Stimulated activated effector memory CD8-positive, alpha-beta T cell treated with anti-CD3 and anti-CD28 coated beads, Interleukin-12 subunit alpha, Interleukin-12 subunit beta, amount 100 ng/mL, for 72 hours (primary cell): ENCODE measurements at regions not wholly inside any gene's neighbourhood (a gene's known extent, or its start where the extent isn't known, plus 50 kb on each side); places are given as distances from the start of the nearest gene placed in this dataset.
"Not testable (repeated sequence)": the region's sequence is repeated elsewhere in the genome, so short reads cannot be mapped to it uniquely, and the experiment has no call there.

Source experiments
- ATAC-seq: fragments of 150-1000 bp; cut with Tn5 transposase; 2 replicates; pipeline ENCODE4 v1.10.0; 2021
- DNase-seq, 2 donors: peaks; one replicate each; pipeline ENCODE4 v3.0.0; 2021 to 2022; ENCODE audit warnings: low spot score in 2 of 2
- H3K27ac Mint-ChIP-seq: one replicate; pipeline ENCODE4 v1.8.0; 2022; ENCODE audit warnings: mild to moderate bottlenecking, mixed read lengths
- H3K36me3 Mint-ChIP-seq: one replicate; pipeline ENCODE4 v1.8.0; 2022; ENCODE audit warnings: mild to moderate bottlenecking, mixed read lengths
- H3K4me1 Mint-ChIP-seq: one replicate; pipeline ENCODE4 v1.8.0; 2022; ENCODE audit warnings: mixed read lengths
- H3K4me3 Mint-ChIP-seq: one replicate; pipeline ENCODE4 v1.8.0; 2022; ENCODE audit warnings: mild to moderate bottlenecking, mixed read lengths
- H3K9me3 Mint-ChIP-seq: one replicate; pipeline ENCODE4 v1.8.0; 2022; ENCODE audit warnings: mixed read lengths

DNA sequence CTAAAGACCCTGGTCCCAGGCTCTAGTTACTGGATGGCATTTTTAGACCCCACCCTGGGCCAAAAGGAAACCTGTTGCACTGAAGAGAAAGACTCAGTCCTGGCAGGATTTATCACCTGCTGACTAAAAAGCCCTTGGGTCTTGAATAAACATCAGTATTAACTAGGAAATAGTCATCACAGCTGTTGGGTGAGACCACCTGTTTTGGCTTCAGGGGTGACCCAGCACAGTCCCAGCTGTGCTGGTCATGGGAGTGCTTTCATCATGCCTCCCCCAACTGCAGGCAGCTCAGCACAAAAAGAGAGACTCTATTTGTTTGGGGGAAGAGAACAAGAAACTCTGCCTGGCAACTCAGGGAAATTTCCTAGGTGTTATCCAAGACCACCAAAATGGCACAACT lies 903.2 kb downstream of the C4orf33 start:
- H3K27ac Mint-ChIP-seq: no peak overlapping the region
- H3K9me3 Mint-ChIP-seq: peaks cover 20% of the 10 kb centered on the region
- DNase-seq: no peak
- no peaks in the 10 kb centered on the region for H3K36me3 Mint-ChIP-seq
- no peaks in the 10 kb centered on the region for H3K4me1 Mint-ChIP-seq
- ATAC-seq: no peak
- H3K4me3 Mint-ChIP-seq: no peak overlapping the region

DNA sequence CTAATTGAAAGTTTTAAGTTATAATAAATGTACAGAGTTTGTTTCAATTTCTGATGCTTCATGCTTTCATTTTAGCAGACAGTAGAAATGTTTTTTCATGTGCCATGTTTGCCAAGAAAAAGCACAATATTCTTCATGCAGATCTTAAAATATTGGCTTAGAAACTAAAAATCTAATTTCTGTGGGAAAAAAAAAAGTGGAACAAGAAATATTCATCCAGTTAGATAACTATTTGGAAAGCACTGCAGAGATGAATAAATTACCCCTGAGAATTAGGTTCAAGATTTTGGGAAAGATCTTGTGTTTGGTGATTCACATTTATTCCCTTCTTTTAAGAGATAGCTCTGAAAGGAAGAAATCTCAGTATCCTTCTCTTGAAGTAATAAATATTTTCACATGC lies 912.5 kb downstream of the C4orf33 start:
- Mint-ChIP-seq H3K4me1 (no peaks in the 10 kb centered on the region), H3K36me3 (no peaks in the 10 kb centered on the region), H3K4me3 (no peak overlapping the region), H3K9me3 (no peaks in the 10 kb centered on the region), H3K27ac (no peak overlapping the region)
- ATAC-seq (no peak), DNase-seq (no peak)

DNA sequence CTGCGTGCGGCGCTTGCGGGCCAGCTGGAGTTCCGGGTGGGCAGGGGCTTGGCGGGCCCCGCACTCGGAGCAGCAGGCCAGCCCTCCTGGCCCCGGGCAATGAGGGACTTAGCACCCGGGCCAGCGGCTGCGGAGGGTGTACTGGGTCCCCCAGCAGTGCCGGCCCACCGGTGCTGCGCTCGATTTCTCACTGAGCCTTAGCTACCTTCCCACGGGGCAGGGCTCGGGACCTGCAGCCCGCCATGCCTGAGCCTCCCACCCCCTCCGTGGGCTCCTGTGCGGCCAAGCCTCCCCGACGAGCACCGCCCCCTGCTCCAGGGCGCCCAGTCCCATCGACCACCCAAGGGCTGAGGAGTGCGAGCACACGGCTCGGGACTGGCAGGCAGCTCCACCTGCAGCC lies 916.9 kb downstream of the C4orf33 start:
- not testable (repeated sequence) for H3K27ac Mint-ChIP-seq, ATAC-seq, H3K9me3 Mint-ChIP-seq, H3K36me3 Mint-ChIP-seq, H3K4me1 Mint-ChIP-seq, H3K4me3 Mint-ChIP-seq, DNase-seq

DNA sequence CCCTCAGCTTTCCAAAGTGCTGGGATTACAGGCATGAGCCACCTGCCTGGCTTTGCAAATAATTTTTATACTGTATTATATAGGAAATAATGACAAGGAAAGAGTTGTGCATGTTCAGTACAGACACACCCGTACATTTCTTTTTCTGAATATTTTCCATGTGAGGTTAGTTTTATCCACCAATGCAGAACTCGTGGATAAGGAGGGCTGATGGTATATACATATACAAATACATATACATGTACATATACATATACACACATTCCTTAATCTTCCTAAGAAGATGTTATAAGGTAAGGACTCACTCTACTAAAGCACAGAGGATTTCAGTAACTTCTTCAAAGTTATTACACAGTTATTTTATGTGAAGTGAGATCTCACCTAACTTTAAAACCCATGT lies 925.8 kb downstream of the C4orf33 start:
- H3K9me3 Mint-ChIP-seq: peaks cover 3% of the 10 kb centered on the region
- ATAC-seq: no peak
- no peak for DNase-seq
- no peaks in the 10 kb centered on the region for H3K36me3 Mint-ChIP-seq
- H3K27ac Mint-ChIP-seq: no peak overlapping the region
- no peaks in the 10 kb centered on the region for H3K4me1 Mint-ChIP-seq
- no peak overlapping the region for H3K4me3 Mint-ChIP-seq

DNA sequence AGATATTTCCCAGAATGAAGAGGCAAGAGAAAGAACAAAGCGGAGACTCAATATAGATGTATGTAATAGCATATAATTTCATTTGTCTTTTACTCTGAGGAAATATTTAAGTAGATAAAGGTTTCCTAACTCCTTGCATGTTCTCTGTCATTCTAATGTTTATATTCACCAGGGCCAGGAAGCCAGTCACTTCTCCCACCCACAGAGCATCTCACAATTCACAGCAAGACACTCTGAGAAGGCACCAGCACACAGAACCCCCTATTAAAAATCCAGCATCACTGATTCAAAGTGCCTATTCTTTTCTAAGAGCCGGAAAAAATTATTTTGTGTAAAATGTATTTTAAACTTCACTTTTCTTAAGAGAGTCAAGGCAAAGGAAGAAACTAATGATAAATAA lies 927.1 kb downstream of the C4orf33 start:
- peaks cover 3% of the 10 kb centered on the region for H3K9me3 Mint-ChIP-seq
- no peaks in the 10 kb centered on the region for H3K4me1 Mint-ChIP-seq
- ATAC-seq: no peak
- no peak for DNase-seq
- H3K27ac Mint-ChIP-seq: no peak overlapping the region
- no peak overlapping the region for H3K4me3 Mint-ChIP-seq
- no peaks in the 10 kb centered on the region for H3K36me3 Mint-ChIP-seq

DNA sequence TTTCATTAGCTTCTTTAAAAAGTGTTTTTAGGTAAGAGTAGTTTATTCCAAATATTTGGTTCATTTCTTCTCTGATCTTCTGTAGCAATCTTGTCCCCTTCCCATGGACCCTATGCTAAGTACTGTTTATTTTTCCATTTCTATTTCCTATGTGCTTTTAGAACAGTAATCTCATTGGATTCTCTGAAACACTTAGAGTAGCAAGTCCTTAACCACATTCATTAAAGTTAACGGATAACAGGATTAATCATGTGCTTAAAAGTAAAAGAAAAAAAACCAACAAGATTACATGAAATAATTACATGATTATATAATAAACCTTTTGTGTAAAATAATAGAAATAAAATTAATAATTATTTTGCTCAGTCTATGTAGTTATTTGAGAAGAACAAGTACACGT lies 929.7 kb downstream of the C4orf33 start:
- Mint-ChIP-seq H3K4me3 (no peak overlapping the region), H3K27ac (no peak overlapping the region), H3K4me1 (no peaks in the 10 kb centered on the region), H3K9me3 (peaks cover 3% of the 10 kb centered on the region), H3K36me3 (no peaks in the 10 kb centered on the region)
- DNase-seq (no peak), ATAC-seq (no peak)

DNA sequence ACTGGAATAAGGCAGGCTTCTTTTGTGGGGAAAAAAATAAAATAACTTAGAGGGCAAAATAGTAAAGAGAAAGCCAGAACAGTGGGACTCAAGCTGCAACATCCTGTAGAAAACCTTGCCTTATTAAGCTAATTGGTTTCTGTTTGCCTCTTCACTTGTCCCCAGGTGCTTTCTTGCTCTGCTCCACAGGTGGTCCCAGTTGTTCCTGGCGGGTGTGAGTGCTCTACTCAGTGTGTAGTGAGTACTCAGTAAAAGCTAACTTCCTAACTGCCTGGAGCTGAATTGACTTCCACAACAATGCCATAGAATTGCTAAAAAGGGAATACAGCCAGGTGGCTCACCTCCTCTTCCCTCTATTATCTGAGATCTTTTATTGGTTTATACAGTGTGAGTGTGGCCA lies 930.2 kb downstream of the C4orf33 start:
- no peak for ATAC-seq
- no peak overlapping the region for H3K4me3 Mint-ChIP-seq

DNA sequence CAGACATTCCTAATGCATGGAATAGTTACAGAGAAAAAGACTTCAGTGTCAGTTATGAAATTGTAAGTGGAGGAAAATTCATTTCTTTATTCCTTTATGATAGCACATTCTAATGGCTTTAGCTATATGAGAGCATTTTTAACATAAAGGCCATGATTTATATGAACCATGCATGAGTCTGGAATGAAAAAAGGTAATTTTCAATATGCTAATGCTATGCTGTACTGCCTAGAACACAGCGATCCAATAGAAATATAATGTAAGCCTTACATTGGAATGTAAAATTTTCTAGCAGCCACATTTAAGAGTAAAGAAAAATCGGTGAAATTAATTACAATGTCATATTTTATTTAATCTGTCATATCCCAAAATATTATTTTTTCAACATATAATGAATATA lies 932.0 kb downstream of the C4orf33 start:
- H3K36me3 Mint-ChIP-seq: no peaks in the 10 kb centered on the region
- H3K4me1 Mint-ChIP-seq: no peaks in the 10 kb centered on the region
- no peak overlapping the region for H3K4me3 Mint-ChIP-seq
- H3K27ac Mint-ChIP-seq: no peak overlapping the region
- peaks cover 5% of the 10 kb centered on the region for H3K9me3 Mint-ChIP-seq
- ATAC-seq (no peak), DNase-seq (no peak)

More for the DNA sequence above, 930.2 kb downstream of the C4orf33 start:
- no peaks in the 10 kb centered on the region for H3K4me1 Mint-ChIP-seq
- H3K9me3 Mint-ChIP-seq: peaks cover 3% of the 10 kb centered on the region
- no peak for DNase-seq
- H3K27ac Mint-ChIP-seq: no peak overlapping the region
- no peaks in the 10 kb centered on the region for H3K36me3 Mint-ChIP-seq

DNA sequence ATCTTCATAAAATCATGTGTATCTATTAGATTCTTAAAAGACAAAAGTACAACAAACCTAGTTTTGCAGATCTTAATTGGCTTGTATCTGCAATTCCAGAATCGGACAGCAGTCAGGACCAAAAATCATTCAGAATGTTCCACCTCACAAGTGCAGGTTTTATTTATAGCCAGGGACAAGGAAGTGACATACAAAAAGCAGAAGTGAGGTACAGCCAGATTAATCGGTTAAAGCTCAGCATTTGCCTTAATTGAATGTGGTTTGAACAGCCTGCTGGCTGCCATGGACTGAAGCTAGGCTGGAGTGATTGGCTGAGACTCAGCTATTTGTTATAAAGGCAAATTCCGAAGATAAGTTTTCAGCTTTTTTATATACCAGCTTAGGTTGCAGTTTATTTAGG lies 932.6 kb downstream of the C4orf33 start:
- H3K36me3 Mint-ChIP-seq: no peaks in the 10 kb centered on the region
- H3K4me1 Mint-ChIP-seq: no peaks in the 10 kb centered on the region
- no peak for ATAC-seq
- no peak overlapping the region for H3K27ac Mint-ChIP-seq
- DNase-seq: no peak
- peaks cover 5% of the 10 kb centered on the region for H3K9me3 Mint-ChIP-seq
- H3K4me3 Mint-ChIP-seq: no peak overlapping the region

DNA sequence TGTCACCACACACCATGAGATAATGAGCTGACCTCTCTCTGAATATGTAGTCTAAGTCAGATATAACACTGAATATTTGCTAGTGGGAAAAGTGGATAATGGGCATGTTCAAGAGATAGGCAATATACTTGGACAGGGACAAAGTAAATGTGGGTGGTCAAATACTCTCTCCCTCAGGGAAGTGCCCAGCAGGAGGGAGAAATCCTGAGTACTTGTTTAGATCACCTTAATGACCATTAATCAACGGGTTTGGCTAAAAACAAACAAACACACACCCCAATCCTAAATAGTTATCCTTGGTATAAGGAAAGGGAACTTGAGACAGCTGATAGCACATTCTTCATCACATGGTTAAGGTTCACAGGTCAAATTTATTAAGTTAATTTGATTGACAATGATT lies 933.5 kb downstream of the C4orf33 start:
- no peak overlapping the region for H3K27ac Mint-ChIP-seq
- no peak for DNase-seq
- H3K4me1 Mint-ChIP-seq: no peaks in the 10 kb centered on the region
- ATAC-seq: no peak
- H3K36me3 Mint-ChIP-seq: no peaks in the 10 kb centered on the region
- no peak overlapping the region for H3K4me3 Mint-ChIP-seq
- H3K9me3 Mint-ChIP-seq: peaks cover 5% of the 10 kb centered on the region

DNA sequence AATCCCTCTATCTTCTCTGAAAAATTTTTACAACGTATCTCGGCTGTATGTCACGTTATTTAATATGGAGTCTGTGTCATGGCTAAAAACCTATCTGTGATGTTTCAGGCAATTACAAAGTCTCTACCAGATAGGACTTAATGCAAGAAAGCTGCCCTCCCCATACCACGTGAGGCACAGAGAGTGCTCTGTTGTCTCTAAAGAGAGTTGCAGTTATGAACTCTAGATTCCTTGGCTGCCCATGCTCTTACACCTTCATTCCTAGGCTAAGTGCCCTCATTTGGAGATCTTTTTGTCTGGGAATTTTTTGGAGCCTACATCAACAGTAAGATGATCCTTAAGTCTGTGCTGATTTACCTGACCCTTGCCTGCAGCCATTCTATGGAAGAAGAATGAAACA lies 935.9 kb downstream of the C4orf33 start:
- DNase-seq (no peak), ATAC-seq (no peak)
- no peak overlapping the region for H3K27ac Mint-ChIP-seq
- no peak overlapping the region for H3K4me3 Mint-ChIP-seq
- H3K9me3 Mint-ChIP-seq: peaks cover 5% of the 10 kb centered on the region
- no peaks in the 10 kb centered on the region for H3K36me3 Mint-ChIP-seq
- no peaks in the 10 kb centered on the region for H3K4me1 Mint-ChIP-seq

DNA sequence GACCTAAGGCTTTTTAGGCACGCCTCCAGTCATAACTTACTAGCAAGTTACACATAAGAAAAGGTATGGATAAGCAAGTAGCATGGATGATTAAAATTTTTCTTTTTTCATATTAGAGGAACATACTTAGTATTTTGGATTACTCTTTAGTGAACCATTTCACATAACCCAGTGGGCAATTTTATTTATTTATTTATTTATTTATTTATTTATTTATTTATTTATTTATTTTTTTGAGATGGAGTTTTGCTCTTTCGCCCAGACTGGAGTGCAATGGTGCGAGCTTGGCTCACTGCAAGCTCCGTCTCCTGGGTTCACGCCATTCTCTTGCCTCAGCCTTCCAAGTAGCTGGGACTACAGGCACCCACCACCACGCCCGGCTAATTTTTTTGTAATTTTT lies 937.7 kb downstream of the C4orf33 start:
- not testable (repeated sequence) for H3K4me3 Mint-ChIP-seq, H3K27ac Mint-ChIP-seq, H3K36me3 Mint-ChIP-seq

DNA sequence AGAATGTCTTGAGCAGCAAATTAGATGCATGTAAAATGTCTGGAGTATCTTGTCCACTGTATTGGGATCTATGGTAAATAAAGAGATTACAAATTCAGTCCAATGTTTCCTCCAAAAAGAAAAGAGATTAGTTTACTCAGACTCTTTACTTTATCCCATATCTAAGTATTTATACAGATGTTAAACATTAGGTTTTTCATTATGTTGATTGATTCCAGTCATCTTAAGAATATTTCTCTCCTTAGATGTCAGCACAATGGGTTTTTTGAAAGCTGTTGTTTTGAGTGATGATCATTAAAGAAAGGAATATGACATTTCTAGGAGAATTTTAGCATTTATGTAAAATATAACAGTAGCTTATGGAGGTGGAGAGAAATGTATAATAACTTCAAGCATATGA lies 938.9 kb downstream of the C4orf33 start:
- DNase-seq (no peak), ATAC-seq (no peak)
- Mint-ChIP-seq H3K27ac (no peak overlapping the region), H3K4me1 (no peaks in the 10 kb centered on the region), H3K9me3 (peaks cover 12% of the 10 kb centered on the region), H3K36me3 (no peaks in the 10 kb centered on the region), H3K4me3 (no peak overlapping the region)

More for the DNA sequence above, 937.7 kb downstream of the C4orf33 start:
- DNase-seq, H3K4me1 Mint-ChIP-seq, ATAC-seq, H3K9me3 Mint-ChIP-seq: not testable (repeated sequence)

DNA sequence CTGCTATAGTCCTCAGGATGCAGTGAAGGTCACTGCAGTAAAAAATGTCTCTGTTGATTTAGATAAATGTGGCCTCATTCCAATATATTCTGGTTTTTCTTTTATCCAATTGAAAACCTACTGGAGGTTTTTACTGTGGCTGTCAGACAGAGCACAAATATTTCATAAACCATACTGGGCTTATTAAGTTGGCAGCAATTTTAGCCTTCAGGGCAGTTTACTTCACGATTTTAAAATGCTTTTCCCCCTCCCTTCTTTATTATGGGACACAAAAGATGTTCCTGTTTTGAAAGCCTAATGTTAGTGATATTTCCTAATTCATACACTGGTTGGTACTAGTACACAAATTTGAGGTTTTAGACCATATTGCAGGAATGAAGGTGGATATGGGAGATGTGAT lies 939.4 kb downstream of the C4orf33 start:
- peaks cover 14% of the 10 kb centered on the region for H3K9me3 Mint-ChIP-seq
- H3K4me1 Mint-ChIP-seq: no peaks in the 10 kb centered on the region
- no peak for DNase-seq
- ATAC-seq: no peak
- H3K27ac Mint-ChIP-seq: no peak overlapping the region
- no peaks in the 10 kb centered on the region for H3K36me3 Mint-ChIP-seq
- no peak overlapping the region for H3K4me3 Mint-ChIP-seq

DNA sequence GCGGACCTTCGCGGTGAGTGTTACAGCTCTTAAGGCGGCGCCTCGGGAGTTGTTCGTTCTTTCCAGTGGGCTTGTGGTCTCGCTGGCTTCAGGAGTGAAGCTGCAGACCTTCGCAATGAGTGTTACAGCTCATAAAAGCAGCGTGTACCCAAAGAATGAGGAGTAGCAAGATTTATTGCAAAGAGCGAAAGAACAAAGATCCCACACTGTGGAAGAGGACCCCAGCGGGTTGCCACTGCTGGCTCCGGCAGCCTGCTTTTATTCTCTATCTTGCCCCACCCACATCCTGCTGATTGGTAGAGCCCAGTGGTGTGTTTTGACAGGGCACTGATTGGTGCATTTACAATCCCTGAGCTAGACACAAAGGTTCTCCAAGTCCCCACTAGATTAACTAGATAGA lies 941.9 kb downstream of the C4orf33 start:
- H3K4me3 Mint-ChIP-seq, DNase-seq, ATAC-seq, H3K27ac Mint-ChIP-seq, H3K36me3 Mint-ChIP-seq, H3K4me1 Mint-ChIP-seq: not testable (repeated sequence)
- peaks cover 13% of the 10 kb centered on the region for H3K9me3 Mint-ChIP-seq

DNA sequence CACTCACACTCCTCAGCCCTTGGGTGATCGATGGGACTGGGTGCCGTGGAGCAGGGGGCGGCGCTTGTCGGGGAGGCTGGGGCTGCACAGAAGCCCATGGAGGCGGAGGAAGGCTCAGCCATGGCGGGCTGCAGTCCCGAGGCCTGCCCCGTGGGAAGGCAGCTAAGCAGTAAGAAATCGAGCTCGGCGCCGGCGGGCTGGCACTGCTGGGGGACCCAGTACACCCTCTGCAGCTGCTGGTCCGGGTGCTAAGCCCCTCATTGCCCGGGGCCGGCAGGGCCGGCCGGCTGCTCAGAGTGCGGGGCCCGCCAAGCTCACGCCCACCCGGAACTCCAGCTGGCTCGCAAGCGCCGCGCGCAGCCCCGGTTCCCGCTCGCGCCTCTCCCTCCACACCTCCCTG lies 942.6 kb downstream of the C4orf33 start:
- H3K4me1 Mint-ChIP-seq, H3K27ac Mint-ChIP-seq, ATAC-seq, H3K36me3 Mint-ChIP-seq, H3K4me3 Mint-ChIP-seq, DNase-seq: not testable (repeated sequence)
- H3K9me3 Mint-ChIP-seq: peaks cover 12% of the 10 kb centered on the region

DNA sequence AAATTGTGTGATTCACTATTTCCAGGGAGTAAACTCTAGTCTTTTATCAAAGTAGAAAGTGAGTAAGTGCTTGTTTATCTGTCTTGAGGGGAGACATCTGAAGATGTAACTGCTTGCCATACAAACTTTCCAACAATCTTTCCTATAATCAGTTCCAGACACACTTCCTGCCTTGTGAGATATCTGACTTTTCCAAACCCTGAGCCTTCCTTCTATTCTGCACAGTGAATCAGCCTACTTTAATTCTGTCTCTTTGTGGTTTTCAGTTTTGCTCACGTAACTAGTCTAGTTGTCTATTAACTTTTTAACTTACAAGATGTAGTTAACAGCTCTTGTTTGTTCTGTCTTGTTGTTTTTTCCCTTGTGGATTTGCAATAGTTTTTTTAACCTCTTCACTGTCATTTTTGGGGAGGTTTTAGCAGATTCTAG lies 947.8 kb downstream of the C4orf33 start:
- no peaks in the 10 kb centered on the region for H3K36me3 Mint-ChIP-seq
- no peaks in the 10 kb centered on the region for H3K4me1 Mint-ChIP-seq
- peaks cover 13% of the 10 kb centered on the region for H3K9me3 Mint-ChIP-seq
- H3K4me3 Mint-ChIP-seq: no peak overlapping the region
- DNase-seq (no peak), ATAC-seq (no peak)
- no peak overlapping the region for H3K27ac Mint-ChIP-seq
